ENCODE measurements at regions not wholly inside any gene's neighbourhood (a gene's known extent, or its start where the extent isn't known, plus 50 kb on each side); places are given as distances from the start of the nearest gene placed in this dataset.

GRCh38 chr3:187966636-187967406 is 187.1 kb upstream of the LPP start:
- Histone ChIP-seq H3K9me3 (ENCODE audit: control insufficient read depth, low read length) (no peaks in the 10 kb centered on the region), H3K36me3 (ENCODE audit: control insufficient read depth, insufficient read depth, low read length) (no peaks in the 10 kb centered on the region), H3K79me2 (no peaks in the 10 kb centered on the region), H3K4me1 (no peaks in the 10 kb centered on the region), H3K9ac (no peak overlapping the region), H3K4me3 (ENCODE audit: low read depth, low read length) (no peak overlapping the region), H3K27ac (no peak overlapping the region), H2AFZ (no peak overlapping the region), H3K27me3 (ENCODE audit: control insufficient read depth, insufficient read depth, low read length) (no peaks in the 10 kb centered on the region), H3K4me2 (ENCODE audit: low read length) (no peak overlapping the region)
- TF ChIP-seq CTCF (IDR thresholded peaks at IDR 0.05): no peak

DNA sequence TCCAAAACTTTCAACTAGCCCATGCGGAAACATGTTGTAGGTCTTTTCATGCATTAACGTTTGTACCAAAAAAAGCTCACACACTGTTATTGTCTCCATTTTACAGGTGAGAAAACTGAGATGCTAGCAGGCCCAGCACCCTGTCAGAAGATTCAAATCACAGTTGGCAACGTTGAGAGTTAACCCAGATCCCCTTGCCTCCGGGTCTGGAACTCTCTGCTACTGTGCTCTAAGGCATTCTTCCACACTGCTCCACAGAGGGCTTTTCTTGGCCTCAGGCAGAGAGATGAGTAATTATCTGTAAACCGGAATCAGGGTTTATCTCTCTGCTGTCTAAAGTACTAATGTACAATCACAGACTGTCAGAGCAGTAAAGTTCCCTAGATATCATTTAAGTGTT is 186.0 kb upstream of the LPP start:
- Histone ChIP-seq H3K36me3 (ENCODE audit: control insufficient read depth, insufficient read depth, low read length) (no peaks in the 10 kb centered on the region), H3K27me3 (ENCODE audit: control insufficient read depth, insufficient read depth, low read length) (no peaks in the 10 kb centered on the region), H3K4me2 (ENCODE audit: low read length) (no peak overlapping the region), H3K4me1 (no peaks in the 10 kb centered on the region), H3K79me2 (no peaks in the 10 kb centered on the region), H3K9ac (no peak overlapping the region), H3K4me3 (ENCODE audit: low read depth, low read length) (no peak overlapping the region), H3K27ac (no peak overlapping the region), H2AFZ (no peak overlapping the region), H3K9me3 (ENCODE audit: control insufficient read depth, low read length) (no peaks in the 10 kb centered on the region)
- no peak for TF ChIP-seq CTCF (IDR thresholded peaks at IDR 0.05)

GRCh38 chr3:187968883-187969580 is 184.9 kb upstream of the LPP start:
- Histone ChIP-seq H3K4me1 (no peaks in the 10 kb centered on the region), H3K4me3 (ENCODE audit: low read depth, low read length) (no peak overlapping the region), H3K79me2 (no peaks in the 10 kb centered on the region), H3K9me3 (ENCODE audit: control insufficient read depth, low read length) (no peaks in the 10 kb centered on the region), H3K36me3 (ENCODE audit: control insufficient read depth, insufficient read depth, low read length) (no peaks in the 10 kb centered on the region), H3K4me2 (ENCODE audit: low read length) (no peak overlapping the region), H2AFZ (no peak overlapping the region), H3K27me3 (ENCODE audit: control insufficient read depth, insufficient read depth, low read length) (no peaks in the 10 kb centered on the region), H3K9ac (no peak overlapping the region), H3K27ac (no peak overlapping the region)
- TF ChIP-seq CTCF (IDR thresholded peaks at IDR 0.05): no peak

GRCh38 chr3:187969581-187969950 is 184.4 kb upstream of the LPP start:
- Histone ChIP-seq H3K36me3 (ENCODE audit: control insufficient read depth, insufficient read depth, low read length) (no peaks in the 10 kb centered on the region), H3K4me2 (ENCODE audit: low read length) (no peak overlapping the region), H3K9ac (no peak overlapping the region), H3K9me3 (ENCODE audit: control insufficient read depth, low read length) (no peaks in the 10 kb centered on the region), H3K27ac (no peak overlapping the region), H3K79me2 (no peaks in the 10 kb centered on the region), H3K4me1 (no peaks in the 10 kb centered on the region), H3K27me3 (ENCODE audit: control insufficient read depth, insufficient read depth, low read length) (no peaks in the 10 kb centered on the region), H2AFZ (no peak overlapping the region), H3K4me3 (ENCODE audit: low read depth, low read length) (no peak overlapping the region)
- no peak for TF ChIP-seq CTCF (IDR thresholded peaks at IDR 0.05)
